ENCODE measurements at regions not wholly inside any gene's neighbourhood (a gene's known extent, or its start where the extent isn't known, plus 50 kb on each side); places are given as distances from the start of the nearest gene placed in this dataset.

- ChIA-PET CTCF (interaction anchor here (0.9 kb wide), 1 partner anchor 50 kb away, joined by 3 read pairs; no protein-coding TSS in a partner anchor), POLR2A (interaction anchor here (0.5 to 0.7 kb wide), 2 partner anchors 40 to 51 kb away, joined by 5 to 14 read pairs; no protein-coding TSS in a partner anchor)
- no peak for TF ChIP-seq CTCF (IDR thresholded peaks at IDR 0.05; ENCODE audit: insufficient read depth, low read depth, low read length)
- Histone ChIP-seq H3K27me3 (ENCODE audit: control insufficient read depth, insufficient read depth, low read length) (no peaks in the 10 kb centered on the region), H3K36me3 (ENCODE audit: control insufficient read depth, insufficient read depth, low read length) (no peaks in the 10 kb centered on the region), H3K4me3 (ENCODE audit: low read depth, low read length) (peak overlapping the region; percentile 69)
- no peak for DNase-seq (ENCODE audit: low read depth)
These were observed 133.5 kb upstream of the KRAS start for GRCh38 chr12:25384038-25384892.

- Histone ChIP-seq H3K4me3 (ENCODE audit: low read depth, low read length) (no peak overlapping the region), H3K27me3 (ENCODE audit: control insufficient read depth, insufficient read depth, low read length) (no peaks in the 10 kb centered on the region), H3K36me3 (ENCODE audit: control insufficient read depth, insufficient read depth, low read length) (no peaks in the 10 kb centered on the region)
- DNase-seq (ENCODE audit: low read depth), result no peak
- CTCF ChIA-PET, result interaction anchor here (0.8 to 1.5 kb wide), 3 partner anchors 31 to 172 kb away, joined by 3 to 7 read pairs (median 3); no protein-coding TSS in a partner anchor
- no peak for TF ChIP-seq CTCF (IDR thresholded peaks at IDR 0.05; ENCODE audit: insufficient read depth, low read depth, low read length)
- POLR2A ChIA-PET, result no interaction called here
These were observed 131.8 kb upstream of the KRAS start for GRCh38 chr12:25382311-25383106.

- no peak for TF ChIP-seq CTCF (IDR thresholded peaks at IDR 0.05; ENCODE audit: insufficient read depth, low read depth, low read length)
- H3K27me3 ChIP-seq (ENCODE audit: control insufficient read depth, insufficient read depth, low read length), result no peaks in the 10 kb centered on the region
- CTCF ChIA-PET, result interaction anchor here (0.6 kb wide), 1 partner anchor 523 kb away, joined by 3 read pairs; no protein-coding TSS in a partner anchor
- H3K36me3 ChIP-seq (ENCODE audit: control insufficient read depth, insufficient read depth, low read length), result no peaks in the 10 kb centered on the region
- POLR2A ChIA-PET, result no interaction called here
- DNase-seq (ENCODE audit: low read depth), result no peak
- H3K4me3 ChIP-seq (ENCODE audit: low read depth, low read length), result no peak overlapping the region
These were observed 126.9 kb upstream of the KRAS start for GRCh38 chr12:25377469-25378177.

- Histone ChIP-seq H3K27me3 (ENCODE audit: control insufficient read depth, insufficient read depth, low read length) (no peaks in the 10 kb centered on the region), H3K36me3 (ENCODE audit: control insufficient read depth, insufficient read depth, low read length) (no peaks in the 10 kb centered on the region), H3K4me3 (ENCODE audit: low read depth, low read length) (no peak overlapping the region)
- no peak for DNase-seq (ENCODE audit: low read depth)
- no peak for TF ChIP-seq CTCF (IDR thresholded peaks at IDR 0.05; ENCODE audit: insufficient read depth, low read depth, low read length)
- CTCF ChIA-PET, result interaction anchor here (0.6 kb wide), 3 partner anchors 11 to 522 kb away, joined by 3 to 4 read pairs (median 3); no protein-coding TSS in a partner anchor
- POLR2A ChIA-PET, result no interaction called here
These were observed 126.3 kb upstream of the KRAS start for GRCh38 chr12:25376985-25377384.
